Gastrocnemius medialis (tissue), 4 donors: ENCODE measurements at regions not wholly inside any gene's neighbourhood (a gene's known extent, or its start where the extent isn't known, plus 50 kb on each side); places are given as distances from the start of the nearest gene placed in this dataset.

ENCODE experiments used
- POLR2A ChIP-seq, 2 donors: fragments of 450-650 bp; IDR thresholded peaks; one replicate each; pipeline ENCODE4 v1.6.1; 2017; ENCODE audit warnings: antibody characterized with exemption in 2 of 2, mild to moderate bottlenecking in 2 of 2, moderate library complexity in 2 of 2
- TF ChIP-seq, protein P1 (sequence below), 5 experiments: fragments of 450-650 bp in 3 of 5; fragments of 200-600 bp in 2 of 5; sonication (generic) in 2 of 5; IDR thresholded peaks in 4 of 5; conservative IDR thresholded peaks in 1 of 5; 1 replicate in 4 of 5; 2 replicates in 1 of 5; pipeline ENCODE4 v1.5.1; 2016 to 2019; ENCODE audit warnings: antibody characterized with exemption in 5 of 5, mild to moderate bottlenecking in 3 of 5, moderate library complexity in 3 of 5

DNA sequence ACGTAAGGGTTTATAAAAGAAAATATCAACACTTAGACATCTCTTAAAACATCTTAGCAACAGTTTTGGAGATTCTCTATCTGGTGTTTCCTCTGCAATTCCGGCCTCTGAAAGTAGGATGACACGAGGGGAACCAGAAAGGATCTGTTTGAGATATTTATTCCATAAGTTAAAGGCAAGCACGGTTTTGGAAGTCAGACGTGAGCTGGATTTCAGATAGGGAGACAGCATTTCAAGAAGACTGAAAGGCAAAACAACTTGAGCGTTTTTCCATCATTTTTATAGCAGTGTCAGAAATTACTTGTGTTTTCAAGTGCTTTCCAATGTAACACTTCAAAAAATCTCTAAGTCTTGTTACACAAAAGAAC, 52.9 kb upstream of the BTN3A2 start:
- TF ChIP-seq, protein P1, sequence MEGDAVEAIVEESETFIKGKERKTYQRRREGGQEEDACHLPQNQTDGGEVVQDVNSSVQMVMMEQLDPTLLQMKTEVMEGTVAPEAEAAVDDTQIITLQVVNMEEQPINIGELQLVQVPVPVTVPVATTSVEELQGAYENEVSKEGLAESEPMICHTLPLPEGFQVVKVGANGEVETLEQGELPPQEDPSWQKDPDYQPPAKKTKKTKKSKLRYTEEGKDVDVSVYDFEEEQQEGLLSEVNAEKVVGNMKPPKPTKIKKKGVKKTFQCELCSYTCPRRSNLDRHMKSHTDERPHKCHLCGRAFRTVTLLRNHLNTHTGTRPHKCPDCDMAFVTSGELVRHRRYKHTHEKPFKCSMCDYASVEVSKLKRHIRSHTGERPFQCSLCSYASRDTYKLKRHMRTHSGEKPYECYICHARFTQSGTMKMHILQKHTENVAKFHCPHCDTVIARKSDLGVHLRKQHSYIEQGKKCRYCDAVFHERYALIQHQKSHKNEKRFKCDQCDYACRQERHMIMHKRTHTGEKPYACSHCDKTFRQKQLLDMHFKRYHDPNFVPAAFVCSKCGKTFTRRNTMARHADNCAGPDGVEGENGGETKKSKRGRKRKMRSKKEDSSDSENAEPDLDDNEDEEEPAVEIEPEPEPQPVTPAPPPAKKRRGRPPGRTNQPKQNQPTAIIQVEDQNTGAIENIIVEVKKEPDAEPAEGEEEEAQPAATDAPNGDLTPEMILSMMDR (IDR thresholded peaks at IDR 0.05 in 4 of 5, conservative IDR thresholded peaks at IDR 0.05 in 1 of 5): no peak
- no peak for TF ChIP-seq POLR2A (IDR thresholded peaks at IDR 0.05)
